HEK293T (cell line): ENCODE measurements at regions not wholly inside any gene's neighbourhood (a gene's known extent, or its start where the extent isn't known, plus 50 kb on each side); places are given as distances from the start of the nearest gene placed in this dataset.

ENCODE experiments used
- ARNT ChIP-seq: fragments of 450-650 bp; IDR thresholded peaks from 2 replicates; pipeline ENCODE4 v1.6.1; 2017; ENCODE audit warnings: mild to moderate bottlenecking
- BHLHE40 ChIP-seq: fragments of 450-650 bp; IDR thresholded peaks from 2 replicates; pipeline ENCODE4 v1.6.1; 2016; ENCODE audit warnings: mild to moderate bottlenecking, moderate library complexity, borderline replicate concordance
- ELF4 ChIP-seq: fragments of 450-650 bp; IDR thresholded peaks from 2 replicates; pipeline ENCODE4 v1.6.1; 2017; ENCODE audit warnings: antibody characterized with exemption
- FOXA1 ChIP-seq: fragments of 450-650 bp; IDR thresholded peaks from 2 replicates; pipeline ENCODE4 v1.6.1; 2016; ENCODE audit warnings: mild to moderate bottlenecking
- FOXK2 ChIP-seq: fragments of 450-650 bp; IDR thresholded peaks from 2 replicates; pipeline ENCODE4 v1.6.1; 2016; ENCODE audit warnings: mild to moderate bottlenecking
- HDGF ChIP-seq: fragments of 450-650 bp; IDR thresholded peaks from 2 replicates; pipeline ENCODE4 v1.6.1; 2017; ENCODE audit warnings: antibody characterized with exemption, borderline replicate concordance
- L3MBTL2 ChIP-seq: fragments of 450-650 bp; conservative IDR thresholded peaks from 2 replicates; pipeline ENCODE4 v1.6.1; 2016; ENCODE audit warnings: mild to moderate bottlenecking
- LEF1 ChIP-seq: fragments of 450-650 bp; IDR thresholded peaks from 2 replicates; pipeline ENCODE4 v1.6.1; 2017; ENCODE audit warnings: mild to moderate bottlenecking, borderline replicate concordance
- NFRKB ChIP-seq: fragments of 450-650 bp; IDR thresholded peaks from 2 replicates; pipeline ENCODE4 v1.6.1; 2016; ENCODE audit warnings: mild to moderate bottlenecking, moderate library complexity
- PKNOX1 ChIP-seq: fragments of 450-650 bp; IDR thresholded peaks from 2 replicates; pipeline ENCODE4 v1.6.1; 2016
- SP1 ChIP-seq: fragments of 450-650 bp; IDR thresholded peaks from 2 replicates; pipeline ENCODE4 v1.6.1; 2017
- SUZ12 ChIP-seq: fragments of 450-650 bp; IDR thresholded peaks from 2 replicates; pipeline ENCODE4 v1.6.1; 2016; ENCODE audit warnings: mild to moderate bottlenecking
- TARDBP ChIP-seq: fragments of 450-650 bp; IDR thresholded peaks from 2 replicates; pipeline ENCODE4 v1.6.1; 2016

- TF ChIP-seq BHLHE40 (no peak), LEF1 (no peak), ARNT (no peak), SUZ12 (no peak), NFRKB (no peak), TARDBP (no peak), SP1 (no peak), PKNOX1 (no peak), FOXK2 (no peak), L3MBTL2 (no peak), FOXA1 (no peak), ELF4 (no peak), HDGF (no peak)
Observed at GRCh38 chr1:81733480-81733879, 67.3 kb upstream of the ADGRL2 start.
